Left ventricle myocardium inferior (tissue), 1 donor: ENCODE measurements at regions not wholly inside any gene's neighbourhood (a gene's known extent, or its start where the extent isn't known, plus 50 kb on each side); places are given as distances from the start of the nearest gene placed in this dataset.

Experiments used
- DNase-seq: peaks from one replicate; pipeline ENCODE4 v3.0.0-alpha.2; 2020
- H3K27ac ChIP-seq: fragments of 200-600 bp; replicated peaks from 2 replicates; pipeline ENCODE4 v1.8.0; 2021
- H3K27me3 ChIP-seq: fragments of 200-600 bp; 2 replicates; pipeline ENCODE4 v1.8.0; 2021; ENCODE audit warnings: low read depth
- H3K36me3 ChIP-seq: fragments of 200-600 bp; 2 replicates; pipeline ENCODE4 v1.8.0; 2021
- H3K4me1 ChIP-seq: fragments of 200-600 bp; 2 replicates; pipeline ENCODE4 v1.8.0; 2021
- H3K4me3 ChIP-seq: fragments of 200-600 bp; 2 replicates; pipeline ENCODE4 v1.8.0; 2021; ENCODE audit warnings: mild to moderate bottlenecking, moderate library complexity
- H3K9me3 ChIP-seq: fragments of 200-600 bp; replicated peaks from 2 replicates; pipeline ENCODE4 v1.8.0; 2021
- intact Hi-C: fragments of 100-400 bp; cut with micrococcal nuclease; formaldehyde crosslinking; loops from one replicate; pipeline ENCODE4 v1.11.0; 2022
- TF ChIP-seq, protein P1 (sequence below): fragments of 200-600 bp; IDR thresholded peaks from 2 replicates; pipeline ENCODE4 v1.8.0; 2021; ENCODE audit warnings: antibody characterized with exemption, mild to moderate bottlenecking, borderline replicate concordance
- donor health status: DM: no; HTN: yes; CAD: no; lungs with severe emphysema.

DNA sequence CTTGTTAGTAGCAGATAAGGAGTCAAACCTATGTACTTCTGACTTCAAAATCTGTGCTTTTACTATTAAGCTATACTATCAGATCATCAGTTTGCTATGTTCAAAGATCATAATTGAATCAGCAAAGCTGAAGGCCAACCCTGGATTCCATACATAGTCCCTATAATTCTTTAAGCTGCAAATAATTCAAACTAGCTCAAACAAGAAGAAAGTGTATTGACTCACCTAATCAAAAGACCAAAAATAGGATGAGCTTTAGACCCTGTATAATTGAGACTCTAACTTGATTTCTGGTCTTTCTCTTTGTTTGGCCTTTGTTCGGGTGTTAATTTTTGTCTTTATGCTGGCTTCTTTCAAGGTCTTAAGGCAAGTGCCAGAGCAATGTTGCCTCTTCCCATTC is 213.7 kb downstream of the CWF19L2 start:
- no peak overlapping the region for H3K27ac ChIP-seq
- DNase-seq: no peak
- H3K4me3 ChIP-seq: no peak overlapping the region
- H3K9me3 ChIP-seq: no peaks in the 10 kb centered on the region
- TF ChIP-seq, protein P1, sequence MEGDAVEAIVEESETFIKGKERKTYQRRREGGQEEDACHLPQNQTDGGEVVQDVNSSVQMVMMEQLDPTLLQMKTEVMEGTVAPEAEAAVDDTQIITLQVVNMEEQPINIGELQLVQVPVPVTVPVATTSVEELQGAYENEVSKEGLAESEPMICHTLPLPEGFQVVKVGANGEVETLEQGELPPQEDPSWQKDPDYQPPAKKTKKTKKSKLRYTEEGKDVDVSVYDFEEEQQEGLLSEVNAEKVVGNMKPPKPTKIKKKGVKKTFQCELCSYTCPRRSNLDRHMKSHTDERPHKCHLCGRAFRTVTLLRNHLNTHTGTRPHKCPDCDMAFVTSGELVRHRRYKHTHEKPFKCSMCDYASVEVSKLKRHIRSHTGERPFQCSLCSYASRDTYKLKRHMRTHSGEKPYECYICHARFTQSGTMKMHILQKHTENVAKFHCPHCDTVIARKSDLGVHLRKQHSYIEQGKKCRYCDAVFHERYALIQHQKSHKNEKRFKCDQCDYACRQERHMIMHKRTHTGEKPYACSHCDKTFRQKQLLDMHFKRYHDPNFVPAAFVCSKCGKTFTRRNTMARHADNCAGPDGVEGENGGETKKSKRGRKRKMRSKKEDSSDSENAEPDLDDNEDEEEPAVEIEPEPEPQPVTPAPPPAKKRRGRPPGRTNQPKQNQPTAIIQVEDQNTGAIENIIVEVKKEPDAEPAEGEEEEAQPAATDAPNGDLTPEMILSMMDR: no peak
- no peaks in the 10 kb centered on the region for H3K27me3 ChIP-seq
- intact Hi-C loops: no loop called here
- no peaks in the 10 kb centered on the region for H3K36me3 ChIP-seq
- no peaks in the 10 kb centered on the region for H3K4me1 ChIP-seq

DNA sequence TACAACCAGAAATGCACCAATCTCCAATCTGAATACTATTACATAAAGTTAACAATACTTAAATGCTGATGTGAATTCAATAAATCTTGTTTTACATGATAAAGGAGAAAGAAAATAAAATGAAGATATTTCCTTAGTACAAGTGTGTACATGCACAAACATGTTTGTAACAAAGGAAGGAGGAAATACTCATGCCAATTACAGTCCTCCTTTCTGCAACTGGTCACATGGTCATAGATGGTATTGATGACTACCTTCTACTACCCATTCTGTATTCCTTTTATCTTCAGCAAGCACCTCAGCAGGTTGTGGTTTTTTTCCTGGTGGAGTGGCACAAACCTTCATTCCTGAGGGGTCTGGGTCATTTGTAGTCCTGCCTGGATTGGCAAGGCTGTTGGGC is 214.2 kb upstream of the GUCY1A2 start:
- TF ChIP-seq, protein P1: no peak
- H3K27me3 ChIP-seq: no peaks in the 10 kb centered on the region
- H3K4me3 ChIP-seq: no peak overlapping the region
- no peak for DNase-seq
- H3K9me3 ChIP-seq: peaks cover 23% of the 10 kb centered on the region
- H3K4me1 ChIP-seq: no peaks in the 10 kb centered on the region
- intact Hi-C loops: no loop called here
- no peaks in the 10 kb centered on the region for H3K36me3 ChIP-seq
- H3K27ac ChIP-seq: no peak overlapping the region

DNA sequence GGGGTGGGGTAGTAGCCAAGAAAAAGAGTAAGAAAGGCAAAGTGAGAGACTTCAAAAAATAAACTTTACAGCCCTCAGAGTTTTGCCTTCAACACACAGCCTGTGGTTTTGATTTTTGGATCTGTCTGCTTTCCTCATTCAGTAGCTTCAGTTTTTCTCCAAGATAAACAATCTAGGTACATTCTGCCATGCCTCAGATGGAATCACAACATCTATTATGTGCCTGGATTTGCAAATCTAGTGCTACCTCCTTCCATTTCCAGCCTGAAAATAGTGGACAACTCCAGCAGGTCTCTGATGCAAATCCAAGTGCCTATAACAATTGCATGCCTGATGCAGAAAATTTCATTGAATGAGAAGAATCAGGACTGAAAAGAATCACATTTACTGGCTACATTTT is 206.6 kb upstream of the GUCY1A2 start:
- Histone ChIP-seq H3K4me3 (no peak overlapping the region), H3K9me3 (no peaks in the 10 kb centered on the region), H3K27ac (no peak overlapping the region), H3K4me1 (no peaks in the 10 kb centered on the region), H3K27me3 (no peaks in the 10 kb centered on the region), H3K36me3 (no peaks in the 10 kb centered on the region)
- TF ChIP-seq, protein P1: no peak
- intact Hi-C loops: no loop called here
- DNase-seq: no peak

DNA sequence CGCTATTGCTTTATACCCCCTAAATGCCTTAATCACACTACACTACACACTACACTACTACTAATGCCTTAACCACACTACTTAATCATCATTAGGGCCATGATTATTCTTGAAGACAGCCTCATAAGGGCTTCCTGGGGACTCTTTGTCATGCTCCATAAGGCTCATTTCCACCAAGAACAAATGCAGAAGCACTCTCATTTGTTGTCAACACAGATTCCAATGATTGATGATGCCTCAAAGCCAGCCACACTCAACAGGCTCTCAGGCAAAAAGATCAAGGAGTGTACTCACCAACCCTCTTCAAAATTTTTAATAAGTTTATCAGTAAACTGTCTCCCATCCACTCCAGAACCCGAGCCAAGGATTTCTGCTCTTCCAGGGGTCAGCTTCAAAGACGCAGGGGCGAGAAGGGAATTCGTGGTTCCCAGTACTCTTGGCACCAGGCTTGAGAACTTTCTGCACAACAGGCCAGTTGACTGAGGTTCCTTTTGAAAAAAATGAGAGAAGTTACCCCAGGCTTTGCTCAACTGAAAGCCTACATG is 204.7 kb upstream of the GUCY1A2 start:
- H3K27me3 ChIP-seq: no peaks in the 10 kb centered on the region
- no peaks in the 10 kb centered on the region for H3K4me1 ChIP-seq
- intact Hi-C loops: no loop called here
- TF ChIP-seq, protein P1: no peak
- DNase-seq: no peak
- no peak overlapping the region for H3K27ac ChIP-seq
- H3K9me3 ChIP-seq: no peaks in the 10 kb centered on the region
- no peak overlapping the region for H3K4me3 ChIP-seq
- no peaks in the 10 kb centered on the region for H3K36me3 ChIP-seq

DNA sequence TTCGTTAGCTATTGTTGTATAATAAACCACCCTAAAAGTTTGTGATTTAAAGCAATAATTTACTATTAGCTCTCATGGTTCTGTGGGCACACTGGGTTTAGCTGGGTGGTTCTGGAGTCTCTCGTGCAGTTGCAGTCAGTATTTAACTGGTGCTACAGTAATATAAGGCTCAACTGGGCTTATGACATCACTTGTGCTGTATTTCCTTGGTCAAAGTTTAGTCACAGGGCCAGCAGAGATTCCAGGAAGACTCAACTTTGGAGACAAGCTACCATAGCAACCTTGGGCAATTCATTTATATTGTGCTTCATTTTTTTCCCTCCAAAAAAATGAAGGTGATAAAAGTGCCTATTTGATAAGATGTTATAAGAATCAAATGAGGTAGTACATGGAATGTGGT is 204.2 kb upstream of the GUCY1A2 start:
- H3K27ac ChIP-seq: no peak overlapping the region
- no peaks in the 10 kb centered on the region for H3K4me1 ChIP-seq
- no peaks in the 10 kb centered on the region for H3K36me3 ChIP-seq
- no peaks in the 10 kb centered on the region for H3K9me3 ChIP-seq
- no peaks in the 10 kb centered on the region for H3K27me3 ChIP-seq
- intact Hi-C loops: no loop called here
- no peak for DNase-seq
- TF ChIP-seq, protein P1: no peak
- no peak overlapping the region for H3K4me3 ChIP-seq
